HG03280 (cell line): ENCODE measurements at regions not wholly inside any gene's neighbourhood (a gene's known extent, or its start where the extent isn't known, plus 50 kb on each side); places are given as distances from the start of the nearest gene placed in this dataset.

Source experiments
- ATAC-seq: cut with Tn5 transposase; IDR thresholded peaks from one replicate; pipeline ENCODE4 v1.9.1; 2021; ENCODE audit warnings: mild to moderate bottlenecking, moderate library complexity; ENCODE audit not compliant: unreplicated experiment

DNA sequence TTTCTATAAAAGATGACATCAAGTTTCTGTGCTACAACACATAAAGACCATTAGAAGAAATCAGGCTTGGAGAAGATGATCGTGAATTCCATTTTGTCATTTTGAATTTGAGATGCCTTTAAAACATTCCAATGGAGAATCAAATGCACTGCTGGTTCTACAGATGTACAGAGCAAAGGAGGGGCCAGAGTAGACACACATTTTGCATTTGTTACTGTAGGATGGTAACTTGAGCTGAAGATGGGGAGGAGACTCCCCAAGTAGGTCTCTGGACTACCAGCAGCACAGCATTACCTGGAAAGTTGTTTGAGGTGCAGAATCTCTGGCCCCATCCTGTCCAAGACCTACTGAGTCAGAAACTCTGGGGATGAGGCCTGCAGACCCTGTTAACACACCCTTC, 121.6 kb upstream of the RALGAPA2 start:
- ATAC-seq: no peak

DNA sequence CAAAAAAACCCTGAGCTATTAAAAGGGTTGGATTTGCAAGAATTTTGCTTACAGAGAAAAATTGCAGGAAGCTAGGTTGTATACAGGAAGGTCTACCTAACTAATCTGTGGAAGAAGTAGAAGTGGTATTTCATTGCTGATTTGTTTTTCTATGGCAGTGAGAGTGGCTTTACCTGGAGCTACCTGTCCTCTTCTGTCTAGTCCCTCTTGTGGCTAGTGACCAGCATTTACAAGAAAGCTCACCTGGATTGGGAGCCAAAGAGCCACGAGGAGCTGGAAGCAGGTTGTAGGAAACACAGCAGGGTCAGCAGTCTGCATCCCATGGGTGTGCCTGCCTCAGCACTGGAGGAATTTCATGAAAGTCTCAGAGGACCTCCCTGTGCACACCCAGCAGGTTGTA, 120.3 kb upstream of the RALGAPA2 start:
- ATAC-seq: no peak

DNA sequence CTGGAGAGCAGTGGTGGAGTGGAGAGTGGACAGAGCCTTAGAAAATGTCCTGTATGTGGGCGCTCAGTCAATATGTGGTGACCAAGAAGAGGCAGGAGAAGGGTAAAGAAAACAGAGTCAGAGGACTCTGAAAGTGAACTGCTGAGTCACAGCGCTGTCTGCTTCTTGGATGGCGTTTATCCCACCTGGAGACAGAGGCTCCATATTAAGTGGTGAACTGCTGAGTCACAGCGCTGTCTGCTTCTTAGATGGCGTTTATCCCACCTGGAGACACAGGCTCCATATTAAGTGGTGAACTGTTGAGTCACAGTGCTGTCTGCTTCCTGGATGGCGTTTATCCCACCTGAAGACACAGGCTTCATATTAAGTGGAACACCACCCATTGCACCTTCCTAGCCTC, 119.3 kb upstream of the RALGAPA2 start:
- no peak for ATAC-seq

DNA sequence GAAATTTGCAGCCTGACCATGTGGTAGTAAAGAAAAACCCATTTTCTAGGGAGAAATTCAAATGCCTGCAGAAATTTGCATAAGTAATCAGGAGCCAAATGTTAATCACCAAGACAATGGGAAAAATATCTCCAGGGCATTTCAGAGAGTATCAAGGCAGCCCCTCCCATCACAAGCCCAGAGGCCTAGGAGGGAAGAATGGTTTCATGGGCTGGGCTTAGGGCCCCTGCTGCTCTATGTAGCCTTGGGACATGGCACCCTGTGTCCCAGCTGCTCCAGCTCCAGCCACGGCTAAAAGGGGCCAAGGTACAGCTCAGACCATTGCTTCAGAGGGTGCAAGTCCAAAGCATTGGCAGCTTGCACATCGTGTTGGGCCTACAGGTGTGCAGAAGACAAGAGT, 117.2 kb upstream of the RALGAPA2 start:
- no peak for ATAC-seq

DNA sequence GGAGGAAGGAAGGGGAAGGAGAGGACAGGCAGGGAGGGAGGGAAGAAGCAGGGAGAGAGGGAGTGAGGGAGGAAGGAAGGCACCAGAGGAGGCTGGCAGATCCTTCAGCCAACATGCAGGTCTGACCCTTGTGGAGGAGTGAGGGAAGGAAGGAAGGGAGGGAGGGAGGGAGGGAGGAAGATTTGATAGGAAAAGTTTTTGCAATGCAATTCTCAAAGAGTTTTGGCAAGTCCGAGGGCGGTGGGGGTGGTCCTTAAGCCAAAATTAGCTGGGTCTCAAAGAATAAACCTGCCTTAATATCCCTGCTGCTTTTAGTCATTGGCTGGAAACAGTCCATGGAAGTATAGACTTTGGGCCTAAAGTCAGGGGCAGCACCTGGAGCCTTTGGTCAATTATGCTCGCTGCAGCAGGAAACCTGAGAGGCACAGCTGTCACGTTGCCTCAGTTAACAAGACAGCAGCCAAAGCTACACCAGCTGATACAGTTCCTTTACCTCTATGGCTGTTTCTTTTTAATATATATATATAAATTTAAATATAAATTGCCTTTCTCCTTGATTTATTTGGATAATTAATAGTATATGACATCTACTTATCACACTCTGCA, 115.7 kb upstream of the RALGAPA2 start:
- ATAC-seq: no peak

DNA sequence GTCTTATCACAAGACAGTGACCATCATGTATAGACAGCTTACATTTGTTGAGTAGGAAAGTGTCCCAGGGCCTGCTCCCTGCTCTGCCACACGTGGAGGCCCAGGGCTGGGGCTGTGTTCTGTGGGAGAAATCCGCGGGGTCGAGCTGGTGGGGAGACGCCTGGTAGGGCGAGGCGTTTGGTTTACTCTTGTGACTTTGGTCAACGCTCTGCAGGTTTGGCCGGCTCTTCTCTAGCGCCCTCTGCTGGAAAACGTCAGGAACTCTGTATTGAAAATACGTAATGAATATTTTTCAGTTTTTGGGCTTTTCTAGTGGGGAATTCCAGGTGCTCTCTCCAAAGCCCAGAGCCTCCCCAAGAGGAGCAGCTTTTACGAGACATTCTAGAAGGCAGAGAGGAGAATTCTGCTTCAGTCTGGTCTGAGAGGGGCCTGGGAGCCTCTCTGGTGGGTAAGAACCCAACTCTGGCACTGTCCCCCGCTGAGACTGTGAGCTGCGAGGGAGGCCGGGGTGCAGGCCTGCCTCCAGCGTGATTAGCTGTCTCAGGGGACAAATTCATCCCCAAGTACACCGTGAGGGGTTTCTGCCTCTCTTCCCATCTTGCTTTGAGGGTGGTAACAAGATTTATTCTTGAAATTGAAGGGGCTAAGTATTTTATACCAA, 112.6 kb upstream of the RALGAPA2 start:
- ATAC-seq: peak; percentile 66

DNA sequence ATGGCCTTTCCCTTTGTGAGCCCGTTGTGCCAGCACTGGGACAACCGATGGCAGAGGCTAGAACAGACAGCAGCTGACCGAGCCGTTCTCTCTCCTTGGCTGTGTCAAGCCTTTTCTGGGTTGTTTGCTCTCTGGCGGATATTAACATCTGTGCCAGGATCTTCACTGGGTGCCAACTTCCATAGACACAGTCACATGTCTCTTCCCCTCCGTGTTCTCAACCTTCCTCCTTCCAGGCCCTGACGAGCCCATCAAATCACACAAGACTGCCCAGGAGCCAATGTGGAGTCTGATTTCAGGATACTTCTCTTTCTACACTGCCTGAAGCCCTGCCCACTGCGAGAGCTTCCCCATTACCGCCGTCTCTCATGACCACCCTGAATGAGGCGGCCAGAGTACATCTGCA, 111.0 kb upstream of the RALGAPA2 start:
- ATAC-seq: no peak

DNA sequence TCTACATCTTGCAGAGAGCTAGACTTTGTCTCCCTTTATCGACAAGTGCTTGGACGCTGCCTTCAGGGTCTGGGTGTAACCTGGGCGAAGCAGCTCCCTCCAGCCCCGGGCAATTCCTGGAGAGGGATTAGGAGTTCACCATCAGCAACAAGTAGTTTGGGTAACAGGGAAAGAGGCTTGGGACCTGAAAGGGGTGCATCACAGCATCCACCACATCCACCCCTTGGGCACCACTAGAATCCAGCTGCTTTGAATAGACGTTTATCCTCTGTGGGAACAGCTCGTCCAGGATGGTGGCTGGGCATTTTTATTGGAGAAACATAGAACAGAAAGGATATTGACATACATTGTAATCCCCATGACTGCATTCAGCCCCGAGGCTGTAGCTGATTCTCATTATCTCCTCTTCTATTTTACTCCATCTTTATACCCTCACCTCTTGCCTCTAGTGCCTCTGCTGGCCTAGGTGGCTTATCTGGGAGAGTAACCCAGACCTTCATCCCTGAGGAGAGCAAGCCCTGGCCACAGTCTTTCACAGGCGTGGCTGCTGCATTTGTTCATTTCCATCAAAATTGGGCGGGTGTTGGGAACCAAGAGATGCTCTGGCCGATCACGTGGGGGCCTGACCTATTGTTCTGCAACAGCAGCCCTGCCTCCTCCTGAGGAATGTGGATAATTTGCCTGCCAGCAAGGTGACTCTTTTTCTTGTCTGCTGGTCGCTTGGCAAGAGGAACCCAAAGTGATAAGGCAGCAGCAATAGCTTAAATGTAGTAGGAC, 109.2 kb upstream of the RALGAPA2 start:
- ATAC-seq: no peak

DNA sequence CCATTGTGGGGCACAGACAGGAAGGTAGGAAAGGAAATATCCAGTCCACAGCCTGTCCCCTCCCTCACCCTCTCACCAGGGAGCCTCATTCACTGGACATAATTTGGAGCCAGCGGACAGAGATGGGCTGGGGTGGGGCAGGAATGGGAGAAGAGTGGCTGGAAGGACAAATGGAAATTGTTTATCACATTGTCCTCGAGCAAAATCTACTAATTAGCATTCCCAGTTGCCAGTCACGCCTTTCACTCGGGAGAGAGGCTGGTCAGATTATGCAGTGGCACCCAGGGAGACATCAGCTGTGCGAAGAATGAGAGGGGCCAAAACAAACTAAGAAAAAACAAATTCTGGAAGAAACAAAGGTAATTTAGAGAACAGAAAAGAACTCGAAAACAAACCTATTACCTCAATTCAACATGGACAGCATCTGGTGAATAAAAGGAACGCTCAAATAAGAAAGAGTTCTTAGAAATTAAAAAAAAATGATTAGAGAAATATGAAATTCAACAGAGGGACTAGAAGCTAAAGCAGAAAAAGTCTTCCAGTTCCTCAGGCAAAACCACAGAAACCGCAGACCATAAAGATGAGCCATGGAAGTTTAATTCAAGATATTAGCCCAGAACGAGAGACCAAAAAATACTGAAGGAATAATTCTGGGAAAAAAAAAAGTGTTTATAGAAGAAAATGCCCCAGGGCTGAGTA, 108.5 kb upstream of the RALGAPA2 start:
- ATAC-seq: no peak

DNA sequence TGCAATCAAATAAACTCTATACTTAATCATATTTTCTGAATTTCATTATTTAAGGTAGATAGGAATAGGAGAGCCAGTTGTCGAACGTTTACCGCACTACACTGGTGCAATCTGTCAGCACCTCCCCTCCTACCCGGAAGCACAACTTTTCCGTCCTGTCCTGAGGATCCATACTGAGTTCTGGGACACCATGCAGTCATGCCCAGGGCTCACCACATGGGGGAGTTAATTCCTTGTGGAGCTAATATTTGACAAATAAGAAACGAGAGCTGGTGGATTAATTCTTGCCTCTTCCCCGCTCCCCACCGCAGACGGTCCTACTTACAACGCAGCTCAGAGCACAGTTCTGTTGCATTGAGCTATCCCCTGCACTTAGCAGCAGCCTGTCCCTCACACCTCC, 107.7 kb upstream of the RALGAPA2 start:
- ATAC-seq: no peak

DNA sequence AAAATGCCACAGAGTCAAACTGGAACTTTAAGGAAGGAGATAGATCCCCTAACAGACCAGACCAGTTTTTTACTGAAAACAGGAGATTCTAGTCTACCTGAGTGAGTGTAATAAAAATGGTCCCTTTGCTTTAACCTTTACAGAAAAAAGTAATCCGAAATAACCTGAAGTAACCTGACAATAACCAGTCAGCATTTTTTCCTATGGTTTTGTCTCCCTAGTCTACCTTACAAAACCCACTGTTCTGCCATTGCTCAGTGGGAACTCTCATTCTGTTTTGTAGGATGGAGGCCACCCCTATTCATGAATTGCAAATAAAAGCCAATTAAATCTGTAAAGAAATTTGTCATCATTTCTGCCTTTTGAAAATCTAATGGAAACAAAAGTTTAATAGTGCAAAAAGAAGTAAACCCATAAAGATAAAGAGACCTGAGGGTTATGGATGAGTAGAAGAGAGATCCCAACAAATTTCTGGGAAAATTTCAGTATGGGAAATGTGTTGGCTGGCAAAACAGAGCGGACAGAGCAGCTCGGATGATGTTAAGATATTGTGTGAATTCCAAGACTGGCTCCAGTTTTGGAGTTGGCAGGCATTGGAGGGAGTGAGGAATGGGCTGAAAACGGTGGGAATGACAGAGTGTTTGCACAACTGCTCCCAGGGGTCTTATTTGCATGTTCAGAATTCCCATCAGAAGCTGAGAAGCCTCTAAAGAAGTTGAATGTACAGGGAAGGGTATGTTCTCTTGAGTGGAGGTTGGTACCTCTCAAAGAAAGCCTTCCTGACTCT, 104.7 kb upstream of the RALGAPA2 start:
- ATAC-seq: no peak

DNA sequence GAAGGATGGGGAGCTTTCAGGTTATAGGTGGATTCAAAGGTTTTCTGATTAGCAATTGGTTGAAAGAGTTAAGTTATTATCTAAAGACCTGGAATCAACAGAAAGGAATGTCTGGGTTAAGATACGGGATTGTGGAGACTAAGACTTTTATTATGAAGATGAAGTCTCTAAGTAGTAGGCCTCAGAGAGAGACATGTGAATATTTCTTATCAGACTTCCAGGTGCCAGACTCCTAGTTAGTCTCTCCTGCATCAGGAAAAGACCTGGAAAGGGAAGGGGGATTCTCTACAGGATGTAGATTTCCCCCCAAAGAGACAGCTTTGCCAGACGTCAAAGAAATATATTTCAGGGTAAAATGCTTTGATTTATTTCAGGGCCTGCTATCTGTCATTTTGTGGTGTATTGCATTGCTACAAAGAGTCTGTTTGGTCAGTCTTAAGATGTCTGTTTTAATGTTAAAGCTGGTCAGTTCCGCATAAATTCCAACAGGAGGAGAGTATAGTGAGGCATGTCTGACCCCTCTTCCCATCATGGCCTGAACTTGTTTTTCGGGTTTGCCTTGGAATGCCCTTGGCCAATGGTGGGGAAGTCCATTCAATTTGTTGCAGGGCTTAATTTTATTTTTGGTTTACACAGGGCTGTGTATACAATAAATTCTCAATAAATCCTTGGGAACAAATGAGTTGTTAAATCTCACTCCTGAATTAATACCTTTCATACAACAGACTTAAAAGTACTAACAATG, 103.4 kb upstream of the RALGAPA2 start:
- ATAC-seq: no peak

DNA sequence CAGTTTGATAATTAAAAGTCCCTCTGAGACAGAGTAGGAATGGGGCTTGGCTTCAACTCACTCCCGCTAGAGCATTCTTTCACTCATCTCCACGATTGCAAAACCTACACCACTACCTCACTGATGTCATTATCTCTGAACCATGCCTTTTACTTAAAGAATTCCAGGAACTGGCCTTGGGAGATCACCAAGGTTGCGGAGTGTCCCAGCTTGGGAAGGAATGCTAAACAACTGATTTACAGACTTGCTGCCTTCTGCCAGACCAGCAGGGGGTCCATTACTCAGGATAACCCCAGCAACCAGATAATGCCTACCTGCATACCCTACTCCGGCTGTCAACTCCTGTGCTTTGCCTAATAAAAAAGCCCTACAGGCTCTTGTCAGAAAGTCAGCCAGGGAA, 102.2 kb upstream of the RALGAPA2 start:
- no peak for ATAC-seq

DNA sequence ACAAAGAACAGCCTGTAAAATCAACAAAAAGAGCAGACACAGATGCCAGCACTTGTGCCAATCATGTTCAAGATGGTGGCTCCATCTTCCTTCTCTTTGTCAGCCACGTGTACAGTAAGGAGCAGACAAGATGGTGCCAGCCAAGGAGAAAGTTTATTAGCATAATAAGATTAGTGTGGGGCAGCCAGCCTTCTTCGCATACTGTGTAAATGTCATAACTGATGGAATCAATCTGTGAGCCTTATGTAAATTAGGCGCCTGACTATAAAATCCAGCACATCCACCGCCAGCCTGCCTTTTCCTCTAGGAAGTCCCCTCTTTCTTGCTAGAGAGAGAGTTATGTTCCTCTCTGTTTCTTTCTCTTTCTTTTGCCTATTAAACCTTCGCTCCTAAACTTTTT, 99.7 kb upstream of the RALGAPA2 start:
- ATAC-seq: no peak

DNA sequence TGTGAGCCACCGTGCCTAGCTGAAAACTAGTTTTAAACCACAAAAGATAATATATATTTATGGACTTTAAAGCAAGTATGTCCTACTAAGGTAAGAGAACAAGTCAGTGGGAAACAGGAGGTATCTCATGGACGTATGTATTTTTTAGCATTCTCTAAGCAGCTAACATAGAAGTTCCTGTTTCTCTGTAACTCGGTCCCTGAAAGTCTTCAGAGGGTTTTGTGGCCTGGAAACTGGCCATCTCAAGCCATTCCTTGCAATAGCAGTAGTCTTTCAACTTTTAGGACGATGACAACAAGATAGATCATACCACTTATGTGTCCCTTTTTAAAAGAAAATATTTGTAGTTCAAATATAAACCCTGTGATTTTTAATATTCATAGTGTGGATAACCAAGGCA, 95.6 kb upstream of the RALGAPA2 start:
- no peak for ATAC-seq

DNA sequence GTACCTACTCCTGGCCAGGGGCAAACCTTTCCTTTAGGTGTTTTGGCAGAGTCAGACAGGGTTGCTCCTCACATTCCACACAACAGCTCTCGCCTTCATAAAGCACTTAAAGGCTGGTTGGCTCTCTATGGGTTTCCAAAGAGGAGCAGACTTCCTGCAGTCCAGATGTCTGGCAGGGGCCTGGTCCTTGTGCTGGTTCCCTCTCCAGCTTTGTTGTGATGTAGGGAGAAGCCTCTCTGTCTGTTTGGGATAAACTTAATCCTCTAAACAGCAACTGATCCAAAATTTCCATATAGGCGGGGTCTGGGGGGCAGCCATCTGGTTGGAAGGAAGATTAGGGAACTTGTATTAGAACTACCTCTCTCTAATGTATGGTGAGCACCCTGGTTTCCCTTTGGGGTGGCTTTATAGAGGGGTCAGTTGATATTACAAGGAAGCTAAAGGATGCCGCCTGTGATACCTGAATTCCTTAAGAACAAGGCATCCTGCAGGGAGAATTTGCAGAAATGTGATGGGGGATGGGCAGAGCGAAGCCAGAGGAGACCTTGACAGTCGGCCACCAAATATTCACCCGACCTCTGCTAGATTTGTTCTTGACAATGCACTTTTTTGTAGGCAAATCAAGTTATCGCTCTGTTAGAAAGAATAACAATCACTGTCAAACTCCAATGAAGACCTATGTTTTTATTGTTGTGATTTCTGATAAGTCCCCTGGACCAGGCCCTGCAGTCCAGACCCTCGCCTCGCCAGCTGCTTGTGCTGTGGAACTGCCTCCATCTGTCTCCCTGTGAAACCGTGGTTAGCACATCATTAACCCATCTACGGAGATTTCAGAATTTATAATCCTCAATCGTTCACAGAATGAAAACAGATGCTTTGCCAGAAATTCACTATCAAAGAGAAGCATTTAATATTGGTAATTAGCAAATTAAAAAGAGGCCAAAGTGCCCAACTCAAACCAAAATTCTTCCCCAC, 94.0 kb upstream of the RALGAPA2 start:
- no peak for ATAC-seq

DNA sequence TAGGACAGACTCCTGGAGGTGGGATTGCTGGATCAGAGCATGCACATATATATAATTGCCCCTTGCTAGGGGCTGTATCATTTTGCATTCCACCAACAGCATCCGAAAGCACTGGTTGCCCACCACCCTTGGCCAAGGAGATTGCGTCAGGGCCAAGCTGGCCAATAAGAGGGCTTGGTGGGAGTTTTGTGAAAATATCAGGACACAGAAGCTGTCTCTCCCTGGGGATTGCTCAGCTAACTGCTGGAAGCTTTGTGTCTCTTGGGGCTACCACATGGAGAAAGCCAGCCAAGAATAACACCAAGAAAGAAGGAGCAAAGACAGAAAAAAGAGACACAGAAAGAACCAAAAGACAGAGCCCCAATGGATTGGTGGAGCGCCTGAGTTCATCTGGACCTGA, 90.6 kb upstream of the RALGAPA2 start:
- no peak for ATAC-seq

DNA sequence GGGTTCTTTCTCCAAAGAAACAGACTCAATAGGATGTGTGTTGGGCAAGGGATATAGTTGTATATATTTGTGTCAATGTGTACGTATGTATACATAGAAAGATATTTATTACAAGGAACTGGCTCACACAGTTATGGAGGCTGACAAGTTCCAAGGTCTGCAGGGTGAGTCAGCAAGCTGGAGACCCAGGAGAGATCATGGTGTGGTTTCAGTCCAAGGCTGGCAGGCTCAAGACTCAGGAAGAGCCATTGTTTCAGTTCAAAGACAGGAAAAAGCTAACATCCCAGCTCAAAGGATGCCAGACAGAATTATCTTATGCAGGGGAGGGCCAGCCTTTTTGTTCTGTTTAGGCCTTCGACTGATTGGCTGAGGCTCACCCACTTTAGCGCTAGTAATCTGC, 89.9 kb upstream of the RALGAPA2 start:
- ATAC-seq: no peak

DNA sequence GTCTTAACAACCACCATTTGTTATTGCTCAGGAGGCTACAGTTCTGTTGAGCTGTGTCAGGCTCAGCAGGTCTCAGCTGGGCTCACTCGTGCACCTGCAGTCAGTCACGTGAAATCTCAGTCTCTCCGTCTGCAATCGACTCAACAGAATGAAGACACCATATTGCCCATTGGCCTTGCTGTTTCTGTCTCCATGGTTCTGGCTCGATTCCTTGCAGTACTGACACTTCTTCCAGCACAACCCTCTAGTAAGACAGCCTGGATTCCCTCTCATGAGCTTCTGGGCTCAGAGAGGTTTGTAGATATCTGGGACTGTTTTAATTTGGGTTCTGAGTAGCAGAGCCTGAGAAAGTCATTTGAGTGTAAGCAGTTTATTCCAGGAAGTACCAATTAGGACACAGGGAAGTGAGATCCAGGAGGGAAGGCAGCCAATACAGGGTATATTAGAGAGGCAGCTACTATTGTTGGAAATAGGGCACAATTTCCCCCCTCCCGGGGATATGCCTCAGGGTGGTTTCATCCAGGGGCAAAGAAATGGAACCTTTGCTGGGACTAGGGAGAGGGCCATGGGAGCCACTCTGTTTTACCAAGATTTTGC, 87.4 kb upstream of the RALGAPA2 start:
- ATAC-seq: no peak
